OCI-LY3 (cell line): ENCODE measurements at regions not wholly inside any gene's neighbourhood (a gene's known extent, or its start where the extent isn't known, plus 50 kb on each side); places are given as distances from the start of the nearest gene placed in this dataset.

Experiments
- H2AFZ ChIP-seq: fragments of 200-600, 300-600 bp; shearing (Covaris generic); 2 replicates; pipeline ENCODE4 v1.6.0; 2014; ENCODE audit warnings: antibody characterized with exemption, low read depth, low read length
- H3K27ac ChIP-seq: fragments of 200-600, 300-600 bp; sonication (generic); 2 replicates; pipeline ENCODE4 v1.5.1; 2014; ENCODE audit warnings: mild to moderate bottlenecking, low read length, moderate library complexity, mixed read lengths
- H3K27me3 ChIP-seq: fragments of 200-600, 300-600 bp; sonication (generic); 2 replicates; pipeline ENCODE4 v1.6.1; 2014; ENCODE audit warnings: low read depth, low read length, mixed read lengths
- H3K36me3 ChIP-seq: fragments of 200-600, 300-600 bp; sonication (generic); replicated peaks from 2 replicates; pipeline ENCODE3; 2014; ENCODE audit warnings: low read depth, low read length, mixed read lengths
- H3K4me1 ChIP-seq: fragments of 300-600, 200-600 bp; sonication (generic); 2 replicates; pipeline ENCODE4 v1.6.1; 2014; ENCODE audit warnings: low read length, mixed read lengths
- H3K4me2 ChIP-seq: fragments of 200-600, 300-600 bp; sonication (generic); 2 replicates; pipeline ENCODE4 v1.6.1; 2014; ENCODE audit warnings: low read length, mixed read lengths
- H3K4me3 ChIP-seq: fragments of 300-600, 200-600 bp; sonication (generic); 2 replicates; pipeline ENCODE4 v1.5.1; 2014; ENCODE audit warnings: antibody characterized with exemption, mild to moderate bottlenecking, low read length, moderate library complexity
- H3K79me2 ChIP-seq: fragments of 300-600, 200-600 bp; shearing (Covaris generic); 2 replicates; pipeline ENCODE4 v1.6.1; 2014; ENCODE audit warnings: mild to moderate bottlenecking, low read length, mixed read lengths
- H3K9ac ChIP-seq: fragments of 300-600, 200-600 bp; shearing (Covaris generic); 2 replicates; pipeline ENCODE4 v1.6.0; 2014; ENCODE audit warnings: mild to moderate bottlenecking, low read length, moderate library complexity
- H3K9me3 ChIP-seq: fragments of 200-600, 300-600 bp; shearing (Covaris generic); 2 replicates; pipeline ENCODE4 v1.6.1; 2014; ENCODE audit warnings: low read length, mixed read lengths; ENCODE audit not compliant: insufficient read depth
- H4K20me1 ChIP-seq: fragments of 200-600, 300-600 bp; sonication (generic); 2 replicates; pipeline ENCODE4 v1.6.1; 2016; ENCODE audit warnings: low read length, mixed read lengths; ENCODE audit not compliant: insufficient read depth
- CTCF ChIP-seq: fragments of 200-600, 300-600 bp; sonication (generic); IDR thresholded peaks from 2 replicates; pipeline ENCODE4 v1.5.1; 2014; ENCODE audit warnings: antibody characterized with exemption, low read length, low read depth
- EZH2phosphoT487 ChIP-seq: fragments of 200-600 bp; shearing (Covaris generic); IDR thresholded peaks from 2 replicates; pipeline ENCODE4 v1.6.1; 2018; ENCODE audit warnings: antibody characterized with exemption, mixed run types, low read depth

GRCh38 chr1:207219979-207220889 lies 101.2 kb upstream of the CD55 start:
- Histone ChIP-seq H3K27me3 (peaks cover 25% of the 10 kb centered on the region), H3K9me3 (no peaks in the 10 kb centered on the region), H3K27ac (no peak overlapping the region), H2AFZ (no peak overlapping the region), H3K4me3 (no peak overlapping the region), H3K4me1 (peaks cover 21% of the 10 kb centered on the region), H3K36me3 (no peaks in the 10 kb centered on the region), H3K79me2 (no peaks in the 10 kb centered on the region), H3K9ac (no peak overlapping the region), H4K20me1 (no peaks in the 10 kb centered on the region), H3K4me2 (no peak overlapping the region)
- no peak for TF ChIP-seq CTCF
- no peak for TF ChIP-seq EZH2phosphoT487

GRCh38 chr1:207221934-207222351 lies 99.5 kb upstream of the CD55 start:
- Histone ChIP-seq H3K4me2 (no peak overlapping the region), H3K4me1 (peaks cover 21% of the 10 kb centered on the region), H3K9ac (no peak overlapping the region), H3K27ac (no peak overlapping the region), H3K4me3 (no peak overlapping the region), H3K27me3 (peaks cover 25% of the 10 kb centered on the region), H3K79me2 (no peaks in the 10 kb centered on the region), H2AFZ (no peak overlapping the region), H4K20me1 (no peaks in the 10 kb centered on the region), H3K9me3 (no peaks in the 10 kb centered on the region), H3K36me3 (no peaks in the 10 kb centered on the region)
- TF ChIP-seq CTCF (no peak), EZH2phosphoT487 (no peak)

GRCh38 chr1:207223162-207223561 lies 98.3 kb upstream of the CD55 start:
- H3K4me3 ChIP-seq, result no peak overlapping the region
- H3K9ac ChIP-seq, result no peak overlapping the region
- H3K9me3 ChIP-seq, result no peaks in the 10 kb centered on the region
- no peak overlapping the region for H3K27ac ChIP-seq
- TF ChIP-seq EZH2phosphoT487, result no peak
- no peak for TF ChIP-seq CTCF
- H3K4me1 ChIP-seq, result peaks cover 11% of the 10 kb centered on the region
- no peak overlapping the region for H3K4me2 ChIP-seq
- H2AFZ ChIP-seq, result no peak overlapping the region
- H3K79me2 ChIP-seq, result no peaks in the 10 kb centered on the region
- peaks cover 25% of the 10 kb centered on the region for H3K27me3 ChIP-seq
- H3K36me3 ChIP-seq, result no peaks in the 10 kb centered on the region
- H4K20me1 ChIP-seq, result no peaks in the 10 kb centered on the region

- H3K36me3 ChIP-seq, result no peaks in the 10 kb centered on the region
- no peak overlapping the region for H3K4me2 ChIP-seq
- TF ChIP-seq EZH2phosphoT487 (no peak), CTCF (no peak)
- no peaks in the 10 kb centered on the region for H3K79me2 ChIP-seq
- no peaks in the 10 kb centered on the region for H4K20me1 ChIP-seq
- H3K27me3 ChIP-seq, result peaks cover 22% of the 10 kb centered on the region
- H2AFZ ChIP-seq, result no peak overlapping the region
- no peaks in the 10 kb centered on the region for H3K4me1 ChIP-seq
- no peak overlapping the region for H3K9ac ChIP-seq
- no peak overlapping the region for H3K4me3 ChIP-seq
- H3K27ac ChIP-seq, result no peak overlapping the region
- no peaks in the 10 kb centered on the region for H3K9me3 ChIP-seq
Observed at GRCh38 chr1:207224666-207225065, 96.8 kb upstream of the CD55 start.
